ENCODE measurements at regions not wholly inside any gene's neighbourhood (a gene's known extent, or its start where the extent isn't known, plus 50 kb on each side); places are given as distances from the start of the nearest gene placed in this dataset.
A peak's percentile ranks its signal among the peaks of the same experiment; 100 is the strongest.

- no peak for DNase-seq (ENCODE audit: low spot score)
Observed at GRCh38 chr5:128667152-128667551, 129.1 kb upstream of the FBN2 start.

GRCh38 chr5:128667751-128668150, 129.7 kb upstream of the FBN2 start:
- DNase-seq (ENCODE audit: low spot score), result no peak

- no peak for DNase-seq (ENCODE audit: low spot score)
Observed at GRCh38 chr5:128668921-128669320, 130.9 kb upstream of the FBN2 start.

GRCh38 chr5:128669803-128670202, 131.8 kb upstream of the FBN2 start:
- DNase-seq (ENCODE audit: low spot score), result no peak

GRCh38 chr5:128671943-128672342, 133.9 kb upstream of the FBN2 start:
- DNase-seq (ENCODE audit: low spot score), result no peak

GRCh38 chr5:128673000-128673399, 135.0 kb upstream of the FBN2 start:
- no peak for DNase-seq (ENCODE audit: low spot score)

GRCh38 chr5:128673411-128673957, 135.4 kb upstream of the FBN2 start:
- no peak for DNase-seq (ENCODE audit: low spot score)

GRCh38 chr5:128673970-128674369, 135.9 kb upstream of the FBN2 start:
- no peak for DNase-seq (ENCODE audit: low spot score)

GRCh38 chr5:128674837-128675446, 136.9 kb upstream of the FBN2 start:
- DNase-seq (ENCODE audit: low spot score), result peak; percentile 57

- no peak for DNase-seq (ENCODE audit: low spot score)
Observed at GRCh38 chr5:128681096-128681495, 143.1 kb upstream of the FBN2 start.

- no peak for DNase-seq (ENCODE audit: low spot score)
Observed at GRCh38 chr5:128681764-128682592, 143.9 kb upstream of the FBN2 start.

- no peak for DNase-seq (ENCODE audit: low spot score)
Observed at GRCh38 chr5:128682669-128683068, 144.6 kb upstream of the FBN2 start.

- DNase-seq (ENCODE audit: low spot score), result no peak
Observed at GRCh38 chr5:128684961-128685360, 146.9 kb upstream of the FBN2 start.

GRCh38 chr5:128687930-128688329, 149.9 kb upstream of the FBN2 start:
- DNase-seq (ENCODE audit: low spot score), result no peak

- no peak for DNase-seq (ENCODE audit: low spot score)
Observed at GRCh38 chr5:128693764-128694163, 155.7 kb upstream of the FBN2 start.

- no peak for DNase-seq (ENCODE audit: low spot score)
Observed at GRCh38 chr5:128695791-128696530, 157.9 kb upstream of the FBN2 start.

- no peak for DNase-seq (ENCODE audit: low spot score)
Observed at GRCh38 chr5:128701301-128701700, 163.3 kb upstream of the FBN2 start.

- no peak for DNase-seq (ENCODE audit: low spot score)
Observed at GRCh38 chr5:128703322-128703721, 165.3 kb upstream of the FBN2 start.

- no peak for DNase-seq (ENCODE audit: low spot score)
Observed at GRCh38 chr5:128706269-128706668, 168.2 kb upstream of the FBN2 start.

- no peak for DNase-seq (ENCODE audit: low spot score)
Observed at GRCh38 chr5:128708841-128709240, 170.8 kb upstream of the FBN2 start.

GRCh38 chr5:128711216-128711615, 173.2 kb upstream of the FBN2 start:
- no peak for DNase-seq (ENCODE audit: low spot score)

- DNase-seq (ENCODE audit: low spot score), result no peak
Observed at GRCh38 chr5:128714551-128714950, 176.5 kb upstream of the FBN2 start.

- no peak for DNase-seq (ENCODE audit: low spot score)
Observed at GRCh38 chr5:128722551-128722950, 184.5 kb upstream of the FBN2 start.
